CD4-positive, alpha-beta T cell treated with Interleukin-4 for 1 hour (primary cell): ENCODE measurements at regions not wholly inside any gene's neighbourhood (a gene's known extent, or its start where the extent isn't known, plus 50 kb on each side); places are given as distances from the start of the nearest gene placed in this dataset.
"Not testable (repeated sequence)": the region's sequence is repeated elsewhere in the genome, so short reads cannot be mapped to it uniquely, and the experiment has no call there.

Source experiments
- DNase-seq, 2 donors: peaks; one replicate each; pipeline ENCODE4 v3.0.0-alpha.2; 2020 to 2022

DNA sequence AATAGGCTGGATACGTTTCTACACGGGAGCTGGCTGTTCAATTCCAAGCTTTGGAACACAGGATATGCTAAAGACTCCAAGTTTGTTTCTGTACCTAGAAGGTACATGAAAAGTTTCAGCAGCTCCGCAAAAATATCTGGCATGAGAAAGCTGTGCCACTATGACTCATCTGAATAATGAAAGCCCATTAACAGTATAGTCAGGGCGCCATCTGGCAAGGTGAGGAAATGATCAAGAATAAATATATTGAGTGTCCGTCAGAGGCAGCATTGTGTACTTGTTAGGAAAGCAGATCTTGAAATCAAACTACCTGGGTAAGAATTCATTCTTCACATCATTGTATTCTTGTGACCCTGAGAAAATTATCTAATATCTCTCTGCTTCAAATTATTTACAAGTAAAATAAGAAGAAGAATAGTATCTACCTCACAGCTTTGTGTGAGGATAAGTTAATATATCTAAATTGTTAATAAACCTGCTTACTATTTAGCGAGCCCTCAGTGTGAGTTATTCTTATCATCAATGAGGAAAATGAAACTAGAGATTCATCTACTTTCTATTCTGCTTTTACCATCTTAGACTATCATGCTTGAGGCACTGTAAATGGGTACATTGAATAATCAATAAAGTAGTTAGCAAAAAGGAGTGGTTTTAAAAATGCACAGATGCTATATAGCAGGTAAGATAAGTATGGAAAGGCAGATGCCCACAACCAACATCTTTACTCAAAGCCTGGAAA, 53.5 kb downstream of the FSCB start:
- DNase-seq: no peak

DNA sequence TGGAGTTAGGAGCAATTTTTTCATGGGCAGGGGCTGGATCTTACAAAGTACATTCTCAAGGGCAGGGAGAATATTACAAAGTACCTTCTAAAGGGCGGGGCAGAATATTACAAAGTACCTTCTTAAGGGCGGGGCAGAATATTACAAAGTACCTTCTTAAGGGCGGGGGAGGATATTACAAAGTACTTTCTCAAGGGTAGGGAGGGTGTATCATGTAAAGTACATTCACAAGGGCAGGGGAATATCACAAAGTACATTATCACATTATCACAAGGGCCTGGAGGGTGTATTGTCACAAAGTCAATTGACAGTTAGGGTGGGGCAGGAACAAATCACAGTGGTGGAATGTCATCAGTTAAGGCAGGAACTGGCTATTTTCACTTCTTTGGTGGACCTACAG, 56.9 kb downstream of the FSCB start:
- not testable (repeated sequence) for DNase-seq

DNA sequence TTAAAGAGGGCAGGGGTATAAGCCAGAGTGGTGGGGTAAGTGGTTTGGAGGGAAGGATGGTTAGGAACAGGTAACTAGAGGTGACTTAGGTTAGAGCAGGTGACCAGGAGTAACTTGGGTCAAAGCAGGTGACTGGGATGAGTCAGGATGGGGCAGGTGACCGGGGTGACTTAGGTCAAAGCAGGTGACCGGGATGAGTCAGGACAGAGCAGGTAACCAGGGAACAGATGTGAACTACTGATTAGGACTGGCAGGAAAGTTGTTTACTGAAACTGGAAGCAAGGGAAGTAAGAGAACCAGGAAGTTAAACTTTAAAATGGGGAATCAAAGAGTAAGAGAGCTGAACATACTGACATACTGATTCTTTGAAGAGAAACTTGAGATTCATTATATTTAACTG, 57.4 kb downstream of the FSCB start:
- no peak for DNase-seq

DNA sequence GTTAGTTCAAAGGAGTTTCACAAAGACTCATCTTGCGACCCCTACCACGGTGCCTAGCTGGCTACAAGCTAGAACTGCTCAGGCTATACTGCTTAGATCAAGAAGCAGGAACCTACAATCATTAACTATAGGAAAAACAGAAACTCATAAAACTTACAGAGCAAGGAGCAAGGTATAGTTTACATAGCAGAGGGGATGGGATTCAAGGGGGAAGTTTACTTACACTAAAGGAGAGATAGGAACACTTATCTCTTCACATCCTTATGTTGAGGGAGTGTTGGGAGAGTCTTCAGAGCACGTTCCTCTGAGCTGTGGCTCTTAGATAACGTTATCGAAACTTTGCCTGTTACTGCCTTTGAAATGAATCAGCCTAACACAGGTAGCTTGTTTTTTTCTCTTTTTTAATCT, 58.1 kb downstream of the FSCB start:
- no peak for DNase-seq

DNA sequence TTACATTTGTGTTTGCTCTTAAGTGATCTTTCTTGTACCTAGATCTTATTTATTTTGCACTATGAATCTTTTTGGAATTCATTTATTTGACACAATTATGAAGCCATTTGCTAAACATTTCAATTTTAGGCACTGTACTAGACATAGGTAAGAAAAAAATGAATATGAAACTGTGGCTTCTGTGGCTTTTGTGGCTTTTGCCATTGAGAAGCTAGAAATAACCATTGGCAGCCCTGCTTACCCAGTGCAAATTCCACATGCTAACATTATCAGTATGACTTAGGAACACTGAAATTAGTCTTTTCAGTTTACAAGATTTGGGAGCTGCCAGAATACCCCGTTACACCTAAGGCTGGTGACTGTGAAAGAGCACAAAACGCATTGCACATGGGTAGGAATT, 60.1 kb downstream of the FSCB start:
- DNase-seq: no peak

DNA sequence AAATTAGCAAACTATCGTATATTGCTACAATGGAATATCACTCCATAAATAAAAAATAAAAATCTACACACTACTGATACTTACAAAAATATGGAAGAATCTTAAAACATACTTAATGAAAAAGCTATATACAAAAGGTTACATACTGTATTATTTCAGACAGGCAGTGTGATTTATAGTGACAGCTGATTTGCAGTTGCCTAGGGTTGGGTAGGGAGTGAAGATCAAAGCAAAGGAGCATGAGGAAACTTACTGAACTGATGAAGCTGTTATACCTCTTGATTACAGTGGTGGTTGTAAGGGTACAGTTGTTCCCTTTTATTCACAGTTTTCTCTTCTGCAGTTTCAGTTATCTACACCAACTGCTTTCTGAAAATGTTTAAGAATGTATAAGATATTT, 62.6 kb downstream of the FSCB start:
- no peak for DNase-seq

DNA sequence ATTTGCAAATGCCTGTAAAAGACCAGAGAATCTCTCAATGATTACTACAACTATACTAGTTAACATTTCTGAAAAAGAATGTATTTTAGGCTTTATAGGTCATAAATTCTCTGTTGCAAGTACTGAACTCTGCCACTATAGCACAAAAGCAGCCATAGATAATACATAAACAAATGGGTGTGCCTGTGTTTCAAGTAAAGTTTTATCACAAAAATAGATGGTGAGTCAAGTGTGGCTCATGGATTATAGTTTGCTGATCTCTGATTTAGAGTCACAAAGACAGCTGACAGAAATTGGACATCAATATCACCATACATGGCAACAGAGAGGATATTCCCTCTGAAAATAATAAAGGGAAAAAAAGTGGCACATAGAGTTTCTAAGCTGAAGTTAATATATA, 68.1 kb downstream of the FSCB start:
- DNase-seq: no peak

DNA sequence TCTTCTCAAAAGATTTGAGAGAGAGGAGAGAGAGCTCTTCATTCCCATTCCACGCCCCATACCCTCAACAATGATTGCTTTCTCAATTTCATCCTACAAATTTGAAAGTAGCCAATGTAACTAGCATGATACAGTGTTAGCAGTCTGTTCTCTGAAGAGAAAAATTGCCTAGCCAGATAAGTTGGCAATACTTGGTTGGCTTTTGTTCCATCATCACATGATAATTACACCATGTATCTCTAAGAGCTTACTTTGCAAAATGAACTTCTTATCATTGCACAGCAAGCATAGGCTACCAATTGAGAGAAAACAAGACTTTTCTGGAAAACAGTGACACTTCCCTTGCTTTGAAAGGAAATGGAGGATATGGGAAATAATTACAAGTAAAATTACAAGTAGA, 68.9 kb downstream of the FSCB start:
- no peak for DNase-seq

DNA sequence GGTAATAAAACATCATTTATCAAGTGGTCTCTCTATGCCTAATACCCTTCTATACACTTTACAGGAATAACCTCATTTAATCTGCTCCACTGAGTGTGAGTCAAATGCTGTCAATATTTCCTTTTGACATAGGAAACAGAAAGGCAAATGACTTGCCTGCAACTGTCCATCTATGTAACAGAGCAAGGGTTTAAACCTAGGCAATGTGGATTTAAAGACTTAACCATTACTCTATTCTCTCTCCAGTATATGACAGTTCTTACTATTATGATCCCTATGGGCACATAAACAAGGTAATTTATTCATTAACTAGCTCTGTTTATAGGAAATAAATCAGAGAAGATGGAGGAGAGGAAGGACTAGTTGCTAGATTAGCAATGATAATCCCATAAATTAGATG, 70.6 kb downstream of the FSCB start:
- DNase-seq: no peak

DNA sequence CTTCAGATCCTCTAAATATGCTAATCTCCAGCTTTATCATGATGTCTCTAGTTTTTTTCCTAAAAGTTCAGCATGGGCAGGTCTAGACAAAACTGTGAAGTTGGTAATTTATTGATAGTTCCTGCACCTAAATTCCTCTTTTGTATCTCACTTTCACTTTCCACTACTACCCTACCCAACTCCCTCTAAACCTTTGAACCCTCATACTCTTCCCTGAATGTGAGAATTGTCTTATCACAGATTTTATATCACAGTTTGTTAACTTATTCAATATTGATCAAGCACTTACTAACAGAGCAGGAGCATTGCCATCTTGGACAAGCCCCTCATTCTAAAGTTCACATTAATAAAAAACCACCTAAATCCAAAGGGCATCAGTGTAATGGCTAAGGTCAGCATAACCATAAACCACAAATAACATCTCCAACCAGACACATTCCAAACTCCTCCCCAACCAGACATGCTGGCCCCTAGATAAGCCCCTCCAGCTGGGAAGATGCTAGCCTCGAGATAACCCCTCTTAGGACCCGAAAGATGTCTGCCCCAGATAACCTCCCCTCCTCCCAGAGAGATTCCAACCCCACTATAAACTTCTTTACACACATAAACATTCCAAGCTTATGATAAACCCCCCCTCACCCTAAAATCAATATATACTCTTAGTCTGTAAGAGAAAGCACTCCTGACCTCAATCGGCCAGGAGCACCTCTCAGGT, 78.7 kb downstream of the FSCB start:
- DNase-seq: no peak

DNA sequence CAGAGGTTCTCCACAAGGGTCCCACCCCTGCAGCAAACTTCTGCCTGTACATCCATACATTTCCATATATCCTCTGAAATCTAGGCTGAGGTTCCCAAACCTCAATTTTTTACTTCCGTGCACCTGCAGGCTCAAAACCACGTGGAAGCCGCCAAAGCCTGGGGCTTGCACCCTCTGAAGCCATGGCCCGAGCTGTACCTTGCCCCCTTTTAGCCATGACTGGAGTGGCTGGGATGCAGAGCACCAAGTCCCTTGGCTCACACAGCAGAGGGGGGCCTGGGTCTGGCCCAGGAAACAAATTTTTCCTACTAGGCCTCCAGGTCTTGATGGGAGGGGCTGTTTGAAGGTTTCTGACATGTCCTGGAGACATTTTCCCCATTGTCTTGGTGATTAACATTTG, 84.4 kb downstream of the FSCB start:
- DNase-seq: no peak

DNA sequence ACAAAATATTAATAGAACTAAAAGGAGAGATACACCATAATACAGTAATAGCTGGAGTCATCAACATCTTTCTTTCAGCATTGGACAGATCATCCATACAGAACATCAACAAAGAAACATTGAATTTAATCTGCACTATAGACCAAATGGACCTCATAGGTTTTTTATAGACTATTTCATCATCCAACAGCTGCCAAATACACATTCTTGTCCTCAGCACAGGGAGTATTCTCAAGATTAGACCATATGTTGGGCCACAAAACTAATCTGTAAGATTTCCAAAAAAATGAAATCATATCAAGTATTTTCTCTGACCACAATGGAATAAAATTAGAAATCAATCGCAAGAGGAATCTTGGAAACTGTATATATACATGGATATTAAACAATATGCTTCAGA, 86.9 kb downstream of the FSCB start:
- DNase-seq: no peak

DNA sequence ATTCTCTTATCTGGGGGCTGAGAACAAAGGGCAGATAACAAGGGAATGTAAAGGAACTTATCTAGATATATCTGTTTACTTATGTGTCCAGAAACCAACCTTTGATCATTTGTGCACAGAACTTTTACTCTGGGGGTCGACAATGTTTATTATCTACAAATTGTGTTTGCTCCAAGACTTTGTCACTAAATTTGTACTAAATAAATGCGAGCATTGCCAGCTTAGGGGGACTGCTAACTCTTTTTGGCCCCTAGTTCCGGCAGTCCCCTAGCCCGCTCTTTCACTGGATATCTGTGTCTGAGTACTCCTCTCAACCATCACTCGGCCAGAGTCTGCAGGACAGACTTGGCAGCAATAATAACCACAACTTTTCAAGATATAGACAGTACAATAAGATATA, 88.2 kb downstream of the FSCB start:
- no peak for DNase-seq

DNA sequence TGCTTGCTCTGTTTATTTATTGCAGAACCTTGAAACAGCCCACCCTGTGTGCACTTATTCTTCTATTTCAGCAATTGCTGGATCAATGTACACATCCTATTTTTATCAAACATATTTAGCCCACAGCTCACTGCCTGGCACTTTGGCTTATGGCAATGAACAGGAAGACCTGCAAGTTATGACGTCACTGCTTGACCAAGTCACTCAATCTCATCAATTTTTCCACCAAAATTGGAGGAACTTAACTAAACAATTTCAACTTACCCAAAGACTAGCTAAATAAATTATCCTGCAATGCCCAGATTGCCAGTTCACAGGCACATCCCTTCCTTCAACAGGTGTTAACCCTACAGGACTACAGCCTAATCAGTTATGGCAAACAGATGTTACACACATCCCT, 89.3 kb downstream of the FSCB start:
- no peak for DNase-seq

DNA sequence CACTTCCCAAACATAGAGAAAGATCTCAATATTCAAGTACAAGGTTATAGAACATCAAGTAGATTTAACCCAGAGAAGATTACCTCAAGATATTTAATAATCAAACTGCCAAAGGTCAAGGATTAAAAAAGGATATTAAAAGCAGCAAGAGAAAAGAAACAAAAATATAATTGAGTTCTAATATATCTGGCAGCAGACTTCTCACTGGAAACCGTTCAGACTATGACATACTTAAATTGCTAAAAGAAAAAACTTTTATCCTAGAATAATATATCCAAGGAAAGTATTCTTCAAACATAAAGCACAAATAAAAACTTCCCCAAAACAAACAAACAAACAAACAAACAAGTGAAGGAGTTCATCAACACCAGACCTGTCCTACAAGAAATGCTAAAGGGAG, 92.4 kb downstream of the FSCB start:
- DNase-seq: no peak

DNA sequence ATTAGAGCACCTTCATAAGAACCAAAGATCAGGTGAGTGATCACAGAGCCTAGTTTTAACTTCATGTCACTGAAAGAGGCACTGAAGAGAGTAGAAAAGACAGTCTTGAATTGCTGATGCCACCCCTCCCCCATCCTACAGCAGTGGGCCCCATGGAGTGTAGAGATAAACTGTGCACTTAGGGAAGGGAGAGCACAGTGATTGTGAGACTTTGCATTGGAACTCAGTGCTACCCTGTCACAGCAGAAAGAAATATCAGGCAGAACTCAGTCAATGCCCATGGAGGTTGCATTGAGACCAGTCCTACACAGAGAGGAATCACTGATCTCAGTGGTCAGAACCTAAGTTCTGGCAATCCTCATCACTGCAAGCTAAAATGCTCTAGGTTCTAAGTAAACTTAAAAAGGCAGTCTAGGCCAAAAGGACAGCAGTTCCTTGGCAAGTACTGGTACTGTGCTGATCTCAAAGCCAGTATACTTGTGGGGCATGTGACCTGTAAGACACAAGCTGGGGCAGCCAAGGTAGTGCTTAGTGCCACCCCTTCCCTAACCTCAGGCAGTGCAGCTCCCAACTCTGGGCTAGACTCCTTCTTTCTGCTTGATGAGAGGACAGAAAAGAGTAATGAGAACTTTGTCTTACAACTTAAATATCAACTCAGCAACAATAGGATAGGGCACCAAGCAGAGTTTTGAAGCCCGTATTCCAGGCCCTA, 94.1 kb downstream of the FSCB start:
- no peak for DNase-seq

DNA sequence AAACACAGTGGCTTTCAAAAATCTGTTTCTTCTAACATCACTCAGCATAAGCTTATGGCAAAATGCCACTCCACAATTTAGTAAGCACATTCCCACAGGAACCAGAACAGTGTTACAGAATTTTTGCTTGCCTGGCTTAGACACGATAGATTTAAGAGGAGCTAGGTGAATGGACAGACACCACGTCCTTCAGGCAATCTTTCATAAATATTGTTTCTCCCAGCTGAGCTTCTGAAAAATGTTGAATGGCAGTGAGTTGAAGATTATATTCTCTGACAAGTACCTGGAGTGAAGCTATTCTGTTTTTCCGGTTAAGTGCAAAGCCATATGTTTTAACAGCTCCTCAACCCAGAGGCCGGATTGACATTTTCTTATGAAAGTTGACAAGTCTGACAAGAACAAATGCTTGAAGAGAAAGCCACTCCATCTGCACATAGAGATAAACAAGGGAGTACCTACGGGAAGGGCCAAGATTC, 102.0 kb downstream of the FSCB start:
- DNase-seq: no peak

DNA sequence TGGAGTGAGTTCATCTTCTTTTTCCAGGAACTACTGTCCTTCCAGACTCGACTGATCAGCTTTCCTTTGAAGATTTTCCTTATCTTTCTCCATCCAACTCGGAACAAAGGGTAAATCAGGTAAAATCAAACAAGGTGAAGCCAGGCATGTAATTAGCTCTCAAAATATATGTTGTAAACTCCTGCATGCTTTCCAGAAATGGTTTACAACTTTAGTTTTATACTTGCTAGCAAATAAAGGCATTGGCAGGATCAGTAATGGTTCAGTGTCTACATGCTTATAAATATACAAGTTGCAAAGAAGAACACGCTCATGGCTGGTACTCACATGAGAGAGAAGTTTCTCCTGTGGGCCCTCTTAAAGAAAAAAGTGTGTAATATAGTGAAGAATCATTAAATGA, 102.5 kb downstream of the FSCB start:
- no peak for DNase-seq

DNA sequence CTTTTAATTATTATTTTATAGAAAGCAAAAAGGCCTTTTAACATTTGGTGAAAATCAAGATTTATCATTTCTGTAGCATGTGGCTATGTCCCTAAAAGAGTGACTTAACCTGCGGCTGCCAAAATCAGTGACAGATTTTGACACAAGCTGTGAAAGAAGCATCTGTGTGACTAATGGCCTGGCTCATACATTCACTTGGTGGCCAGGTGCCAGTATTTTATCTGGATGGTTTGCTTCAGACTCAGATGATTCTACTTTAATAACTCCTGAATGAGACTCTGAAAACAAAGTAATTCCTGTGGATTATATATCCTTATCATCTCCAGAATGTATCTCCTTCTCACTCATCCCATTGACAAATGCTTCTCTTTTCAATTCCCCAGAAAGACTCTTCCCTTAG, 103.0 kb downstream of the FSCB start:
- no peak for DNase-seq

DNA sequence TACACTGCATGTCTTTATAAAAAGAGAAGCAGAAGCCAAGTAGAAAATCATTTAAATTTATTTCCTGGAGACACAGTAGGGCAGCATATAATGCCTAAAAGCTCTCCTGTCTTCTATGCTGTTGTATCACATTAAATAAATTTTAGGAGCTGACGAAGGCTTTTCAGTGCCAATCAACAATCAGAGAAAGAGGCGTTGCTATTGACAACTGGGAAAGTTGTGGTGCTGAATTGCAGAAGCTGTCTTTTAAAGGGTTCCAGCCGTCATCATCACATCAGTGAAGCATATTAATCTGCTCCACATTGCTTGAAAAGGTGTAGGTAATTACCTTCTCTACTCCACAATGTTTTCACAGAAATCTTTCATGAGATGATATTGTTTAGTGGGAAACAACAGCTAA, 103.9 kb downstream of the FSCB start:
- no peak for DNase-seq

DNA sequence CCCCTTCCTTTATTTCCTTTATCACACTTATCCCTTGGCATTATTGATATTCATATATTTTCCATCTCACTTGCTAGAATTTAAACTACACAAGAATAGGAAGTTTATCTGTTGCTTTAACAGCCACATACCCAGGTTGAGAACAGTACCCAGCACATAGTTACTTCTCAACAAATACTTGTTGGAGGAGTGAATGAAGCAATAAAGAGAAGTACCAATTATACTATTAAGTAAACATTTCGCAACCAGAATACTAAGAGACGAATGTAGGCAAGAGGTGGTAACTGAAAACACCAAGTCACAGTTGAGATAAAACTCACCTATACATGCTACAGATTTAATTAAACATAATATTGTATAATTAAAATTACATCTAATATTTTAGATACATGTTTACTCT, 110.9 kb downstream of the FSCB start:
- no peak for DNase-seq

DNA sequence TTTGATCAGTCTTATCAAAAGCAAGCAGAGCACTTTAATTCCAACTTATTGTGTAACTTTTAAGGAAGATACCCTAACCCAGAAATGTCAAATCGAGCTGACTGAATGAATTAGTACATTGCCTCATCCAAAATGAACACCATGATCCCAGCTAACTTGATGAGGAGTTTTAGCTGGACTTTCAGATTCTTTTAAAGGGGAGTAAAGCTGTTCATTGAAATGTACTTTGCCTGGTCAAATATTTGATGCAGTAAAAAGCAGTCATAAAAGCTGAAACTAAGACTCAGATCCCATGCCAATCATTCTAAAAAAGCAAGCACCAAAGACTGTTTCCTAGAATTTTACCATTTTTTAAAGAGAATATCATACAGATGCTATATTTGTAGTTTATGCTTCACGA, 114.1 kb downstream of the FSCB start:
- DNase-seq: no peak

DNA sequence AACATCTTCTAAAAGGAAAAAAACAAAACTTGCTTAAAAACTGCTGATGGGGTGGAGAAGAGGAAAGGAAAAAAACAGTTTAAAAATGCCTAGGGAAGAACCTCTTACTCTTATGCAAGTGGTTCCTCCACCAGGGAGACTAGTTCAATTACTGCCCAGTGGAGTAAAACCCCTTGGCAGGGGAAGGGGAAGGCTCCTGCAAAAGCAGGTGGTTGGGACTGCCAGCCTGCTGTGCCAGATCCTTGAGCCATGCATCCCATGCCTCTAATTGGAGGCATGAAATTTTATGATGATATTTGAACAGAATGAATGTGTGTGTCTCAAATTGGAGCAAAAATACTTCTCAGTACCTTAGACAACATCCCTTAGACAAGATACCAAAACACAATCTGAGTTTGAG, 118.8 kb downstream of the FSCB start:
- no peak for DNase-seq

DNA sequence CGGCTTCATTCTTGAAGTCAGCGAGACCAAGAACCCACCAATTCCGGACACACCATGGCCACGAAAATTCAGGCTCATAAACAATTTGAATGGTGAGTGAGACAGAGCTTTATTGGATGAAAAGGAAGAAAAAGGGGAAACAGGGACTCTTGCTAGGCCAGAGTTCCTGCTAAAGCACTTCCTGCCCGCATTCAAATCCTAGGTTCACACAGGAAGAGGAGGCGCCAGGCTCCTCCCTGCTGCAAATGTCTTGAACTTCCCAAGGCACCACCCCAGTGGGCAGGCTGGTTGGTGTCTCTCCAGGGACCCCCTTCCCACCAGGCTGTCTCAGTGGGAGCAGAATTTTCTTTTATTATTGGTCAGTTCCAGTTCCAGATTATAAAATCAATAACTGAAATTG, 121.2 kb downstream of the FSCB start:
- DNase-seq: no peak
